ENCODE measurements at regions not wholly inside any gene's neighbourhood (a gene's known extent, or its start where the extent isn't known, plus 50 kb on each side); places are given as distances from the start of the nearest gene placed in this dataset.
"Not testable (repeated sequence)": the region's sequence is repeated elsewhere in the genome, so short reads cannot be mapped to it uniquely, and the experiment has no call there.

- DNase-seq = no peak
Observed at GRCh38 chr21:27333096-27333495, 366.2 kb upstream of the ADAMTS5 start.

GRCh38 chr21:27329255-27329851, 362.5 kb upstream of the ADAMTS5 start:
- DNase-seq = peak; percentile 73

GRCh38 chr21:27326301-27326700, 359.4 kb upstream of the ADAMTS5 start:
- no peak for DNase-seq

- DNase-seq = no peak
Observed at GRCh38 chr21:27323331-27323730, 356.4 kb upstream of the ADAMTS5 start.

- no peak for DNase-seq
Observed at GRCh38 chr21:27321791-27322190, 354.9 kb upstream of the ADAMTS5 start.

GRCh38 chr21:27320868-27321267, 354.0 kb upstream of the ADAMTS5 start:
- DNase-seq = no peak

GRCh38 chr21:27317601-27318000, 350.7 kb upstream of the ADAMTS5 start:
- not testable (repeated sequence) for DNase-seq

- DNase-seq = no peak
Observed at GRCh38 chr21:27315373-27315772, 348.5 kb upstream of the ADAMTS5 start.

GRCh38 chr21:27314131-27314530, 347.2 kb upstream of the ADAMTS5 start:
- DNase-seq = no peak

- DNase-seq = peak; percentile 39
Observed at GRCh38 chr21:27306791-27307775, 340.2 kb upstream of the ADAMTS5 start.

- no peak for DNase-seq
Observed at GRCh38 chr21:27306206-27306605, 339.3 kb upstream of the ADAMTS5 start.

GRCh38 chr21:27301220-27301619, 334.3 kb upstream of the ADAMTS5 start:
- DNase-seq = peak; percentile 53

- DNase-seq = no peak
Observed at GRCh38 chr21:27300770-27301169, 333.9 kb upstream of the ADAMTS5 start.

GRCh38 chr21:27298465-27298864, 331.6 kb upstream of the ADAMTS5 start:
- peak; percentile 63 for DNase-seq

- no peak for DNase-seq
Observed at GRCh38 chr21:27293239-27293638, 326.4 kb upstream of the ADAMTS5 start.

- peak; percentile 62 for DNase-seq
Observed at GRCh38 chr21:27292783-27293182, 325.9 kb upstream of the ADAMTS5 start.

- no peak for DNase-seq
Observed at GRCh38 chr21:27292229-27292628, 325.3 kb upstream of the ADAMTS5 start.

- no peak for DNase-seq
Observed at GRCh38 chr21:27291006-27291405, 324.1 kb upstream of the ADAMTS5 start.

GRCh38 chr21:27290028-27290427, 323.1 kb upstream of the ADAMTS5 start:
- no peak for DNase-seq

GRCh38 chr21:27286760-27287159, 319.9 kb upstream of the ADAMTS5 start:
- DNase-seq = no peak

GRCh38 chr21:27277110-27277509, 310.2 kb upstream of the ADAMTS5 start:
- no peak for DNase-seq

GRCh38 chr21:27275294-27275927, 308.5 kb upstream of the ADAMTS5 start:
- no peak for DNase-seq

- DNase-seq = no peak
Observed at GRCh38 chr21:27269644-27270043, 302.8 kb upstream of the ADAMTS5 start.
